Suppressor macrophage treated with lipopolysaccharide for 4 hours (primary cell): ENCODE measurements at regions not wholly inside any gene's neighbourhood (a gene's known extent, or its start where the extent isn't known, plus 50 kb on each side); places are given as distances from the start of the nearest gene placed in this dataset.
"Not testable (repeated sequence)": the region's sequence is repeated elsewhere in the genome, so short reads cannot be mapped to it uniquely, and the experiment has no call there.

Source experiments
- DNase-seq: peaks from one replicate; pipeline ENCODE4 v3.0.0-alpha.2; 2020

DNA sequence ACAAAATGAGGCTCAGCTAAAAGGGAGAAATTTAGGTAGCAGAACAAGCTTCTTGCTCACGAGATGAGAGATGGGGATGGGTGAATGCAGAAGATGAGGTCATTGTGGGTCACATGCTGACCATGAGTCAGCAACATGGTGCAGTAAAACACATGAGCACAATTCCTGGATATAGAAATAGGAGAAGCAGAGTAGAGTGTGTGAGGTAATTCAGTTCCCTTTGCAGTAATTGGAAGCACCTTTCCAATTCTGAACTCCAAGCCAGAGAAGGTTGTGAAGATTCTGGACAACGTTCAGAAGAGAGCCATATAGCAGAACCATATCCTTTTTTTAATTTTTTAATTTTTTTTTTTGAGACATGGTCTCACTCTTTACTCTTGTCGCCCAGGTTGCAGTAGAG is 62.0 kb upstream of the LMNTD1 start:
- peak; percentile 79 for DNase-seq

DNA sequence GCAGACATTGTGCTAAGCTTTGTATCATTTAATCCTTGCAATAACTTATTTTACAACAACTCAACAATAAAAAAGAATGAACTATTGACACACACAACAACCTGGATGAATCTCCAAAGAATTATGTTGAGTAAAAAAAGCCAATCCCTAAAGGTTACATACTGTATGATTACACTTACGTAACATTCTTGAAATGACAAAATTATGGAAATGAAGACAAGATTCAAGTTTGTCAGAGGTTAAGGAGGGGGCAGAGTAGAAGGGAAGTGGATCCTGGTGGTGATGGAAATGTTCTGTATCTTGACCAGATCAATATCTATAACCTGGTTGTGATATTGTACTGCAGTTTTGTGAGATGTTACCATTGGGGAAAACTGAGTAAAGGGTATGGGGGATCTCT is 63.2 kb upstream of the LMNTD1 start:
- DNase-seq: peak; percentile 35

DNA sequence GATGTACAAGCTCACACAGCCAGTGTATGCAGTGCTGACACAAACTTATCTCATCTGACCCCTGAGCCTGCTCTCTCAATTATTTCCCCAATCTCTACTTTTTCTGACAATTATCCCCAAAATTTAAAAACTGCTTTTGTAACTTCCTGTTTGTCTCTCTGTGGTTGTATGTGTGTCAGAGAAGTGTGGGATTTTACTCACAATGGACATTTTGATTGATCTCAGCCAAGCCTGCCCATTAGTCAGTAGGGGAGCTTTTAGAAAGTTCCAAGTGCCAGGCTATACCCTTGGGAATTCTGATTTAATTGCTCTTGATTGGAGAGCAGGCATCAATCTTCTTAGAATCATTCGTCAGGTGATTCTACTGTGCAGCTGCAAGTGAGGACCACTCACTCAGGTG is 64.9 kb upstream of the LMNTD1 start:
- DNase-seq: peak; percentile 37

DNA sequence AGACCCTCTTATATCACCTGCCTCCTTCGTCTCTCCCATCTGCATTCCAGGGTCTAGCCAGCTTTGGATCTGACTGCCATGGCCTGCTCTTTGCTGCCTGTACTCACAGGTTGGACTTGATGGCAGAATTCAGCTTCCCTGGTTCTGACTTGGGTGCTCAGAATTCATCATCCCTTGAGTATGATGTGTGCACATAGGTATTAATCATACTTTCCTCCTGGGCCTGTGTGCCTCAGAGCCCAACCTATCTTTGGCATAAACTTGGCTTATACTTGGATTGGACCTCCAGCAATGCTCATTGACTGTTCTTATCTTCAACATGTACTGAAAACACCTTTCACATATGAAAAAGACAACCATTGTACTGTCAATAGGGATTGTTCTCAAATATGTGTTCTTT is 70.7 kb upstream of the LMNTD1 start:
- no peak for DNase-seq

DNA sequence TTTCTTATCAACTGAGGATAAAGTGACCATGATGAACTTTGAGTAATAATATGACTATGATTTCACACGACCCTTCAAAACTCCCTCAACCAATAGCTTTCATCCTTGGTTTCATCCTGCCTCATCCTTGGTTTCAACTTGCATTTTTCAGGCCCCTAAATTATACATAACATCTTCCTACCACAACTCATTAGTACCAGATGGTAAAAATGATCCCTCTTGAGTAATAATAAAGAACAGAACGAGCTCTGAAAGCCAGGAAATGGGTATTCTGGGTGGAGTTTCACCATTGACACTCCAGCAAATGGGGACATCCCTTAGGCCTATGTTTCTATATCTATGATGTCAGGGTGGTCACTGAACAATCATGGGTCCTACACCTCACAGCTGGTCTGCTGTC is 72.1 kb upstream of the LMNTD1 start:
- DNase-seq: no peak

DNA sequence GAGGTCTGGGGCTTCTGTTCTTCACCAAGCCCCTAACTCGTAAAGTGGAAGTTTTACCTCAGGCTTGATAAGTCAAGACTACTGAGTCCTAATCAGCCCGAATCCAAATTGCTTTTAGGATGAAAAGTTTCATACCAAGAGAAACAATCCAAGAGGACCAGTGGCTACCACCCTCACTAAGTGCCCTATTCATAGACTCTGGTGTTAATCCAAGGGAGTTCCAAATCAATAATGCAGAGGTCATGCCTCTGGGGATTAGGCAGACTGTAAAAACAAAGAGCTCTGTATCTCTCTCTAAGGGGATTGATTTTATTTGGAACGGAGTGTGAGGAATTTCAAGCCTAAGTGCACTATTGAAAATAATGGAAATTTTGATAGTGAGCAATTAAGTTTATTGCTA is 76.3 kb upstream of the LMNTD1 start:
- no peak for DNase-seq

DNA sequence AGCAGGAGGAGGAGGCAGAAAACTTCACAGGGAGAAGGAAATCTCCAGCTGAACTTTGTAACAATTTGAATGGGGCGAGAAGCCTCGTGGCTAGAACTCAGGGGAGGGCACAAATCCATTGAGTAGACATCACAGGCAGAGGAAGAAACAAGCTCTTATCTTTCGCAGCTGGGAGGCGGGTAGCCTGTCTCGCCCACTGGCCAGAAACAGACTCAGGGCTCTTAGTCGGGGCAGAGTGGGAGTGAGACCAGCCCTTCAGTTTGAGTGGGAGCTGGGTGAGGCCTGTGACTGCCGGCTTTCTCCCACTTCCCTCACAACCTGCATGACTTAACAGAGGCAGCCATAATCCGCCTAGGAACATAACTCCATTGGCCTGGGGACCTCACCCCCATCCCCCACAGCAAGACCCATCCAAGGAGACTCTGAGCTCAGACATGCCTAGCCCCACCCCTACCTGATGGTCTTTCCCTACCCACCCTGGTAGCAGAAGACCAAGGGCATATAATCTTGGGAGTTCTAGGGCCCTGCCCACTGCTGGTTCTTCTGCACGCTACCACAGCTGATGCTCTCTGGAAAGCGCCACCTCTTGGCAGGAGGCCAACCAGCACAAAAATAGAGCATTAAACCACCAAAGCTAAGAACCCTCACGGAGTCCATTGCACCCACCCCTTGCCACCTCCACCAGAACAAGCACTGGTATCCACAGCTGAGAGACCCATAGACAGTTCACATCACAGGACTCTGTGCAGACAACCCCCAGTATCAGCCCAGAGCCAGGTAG is 77.8 kb upstream of the LMNTD1 start:
- DNase-seq: not testable (repeated sequence)

DNA sequence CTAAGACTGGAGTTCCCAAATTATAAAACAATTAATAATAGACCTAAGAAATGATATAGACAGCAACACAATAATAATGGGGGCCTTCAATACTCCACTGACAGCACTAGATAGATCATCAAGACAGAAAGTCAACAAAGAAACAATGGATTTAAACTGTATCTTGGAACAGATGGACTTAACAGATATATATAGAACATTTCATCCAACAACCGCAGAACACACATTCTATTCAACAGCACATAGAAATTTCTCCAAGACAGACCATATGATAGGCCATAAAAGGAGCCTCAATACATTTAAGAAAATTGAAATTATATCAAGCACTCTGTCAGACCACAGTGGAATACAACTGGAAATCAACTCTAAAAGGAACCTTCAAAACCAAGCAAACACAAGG is 80.1 kb upstream of the LMNTD1 start:
- not testable (repeated sequence) for DNase-seq

DNA sequence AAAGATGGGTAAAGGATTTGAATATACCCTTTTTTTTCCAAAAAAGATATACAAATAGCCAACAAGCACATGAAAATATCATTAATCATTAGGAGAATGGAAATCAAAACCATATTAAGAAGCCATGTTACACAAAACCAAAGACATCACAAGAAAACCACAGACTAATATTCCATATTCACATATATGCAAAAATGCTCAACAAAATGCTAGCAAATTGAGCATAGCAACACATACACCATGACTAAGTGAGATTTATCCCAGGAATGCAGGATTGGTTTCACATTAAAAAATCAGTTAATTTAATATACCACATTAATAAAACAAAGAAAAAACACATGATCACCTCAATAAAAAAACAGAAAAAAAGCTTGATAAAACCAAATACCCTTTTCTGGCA is 84.7 kb upstream of the LMNTD1 start:
- no peak for DNase-seq

DNA sequence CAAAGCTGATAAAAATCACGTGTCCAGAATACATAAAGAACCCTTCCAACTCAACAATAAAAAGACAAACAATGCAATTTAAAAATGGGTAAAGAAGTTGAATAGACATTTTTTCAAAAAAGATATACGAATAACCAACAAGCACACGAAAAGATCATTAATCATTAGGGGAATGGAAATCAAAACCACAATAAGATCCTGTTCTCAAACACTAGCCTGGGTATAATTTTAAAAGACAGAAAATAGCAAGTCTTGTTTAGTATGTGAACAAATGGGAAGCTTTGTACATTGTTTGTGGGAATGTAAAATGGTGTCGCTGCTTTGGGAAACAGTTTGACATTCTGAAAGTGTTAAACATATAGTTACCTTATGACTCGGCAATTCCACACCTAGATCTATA is 86.3 kb upstream of the LMNTD1 start:
- DNase-seq: no peak

DNA sequence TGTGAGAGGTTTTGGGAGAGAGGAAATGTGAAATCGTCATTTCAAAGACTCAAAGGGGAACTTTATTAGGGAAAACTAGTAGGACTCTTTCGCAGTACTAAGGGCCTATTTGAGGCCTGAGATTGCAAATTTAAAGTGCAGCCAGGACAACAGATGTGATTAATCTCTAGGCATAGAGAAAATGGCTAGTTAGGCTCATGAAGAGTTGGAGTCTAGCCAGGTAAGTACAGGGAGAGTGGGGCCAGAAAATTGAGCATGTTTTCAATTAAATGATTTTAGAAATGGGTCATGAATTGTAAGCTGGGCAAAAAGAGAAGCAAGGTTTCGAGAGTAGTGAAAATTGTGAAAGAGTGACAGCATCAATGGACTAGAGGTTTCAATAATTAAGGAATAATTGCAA is 91.9 kb upstream of the LMNTD1 start:
- DNase-seq: peak; percentile 1

DNA sequence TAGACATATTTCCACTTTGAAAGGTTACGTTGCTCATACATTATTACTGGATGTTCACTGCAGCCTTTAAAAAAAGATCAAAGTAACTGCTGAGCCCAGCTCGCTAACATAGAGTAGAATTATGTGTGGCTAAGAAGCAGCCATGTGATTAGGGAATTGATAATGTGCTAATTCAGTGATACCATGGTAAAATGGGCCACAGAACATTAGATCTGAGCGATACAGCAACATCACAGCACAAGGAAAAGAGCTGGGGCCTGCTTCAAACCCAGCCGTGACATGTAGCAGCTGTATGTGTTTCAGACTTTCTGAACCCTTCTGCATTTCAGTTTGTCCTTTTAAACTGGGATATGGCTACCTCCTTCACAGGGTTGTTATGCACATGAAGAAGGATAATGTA is 92.3 kb upstream of the LMNTD1 start:
- no peak for DNase-seq

DNA sequence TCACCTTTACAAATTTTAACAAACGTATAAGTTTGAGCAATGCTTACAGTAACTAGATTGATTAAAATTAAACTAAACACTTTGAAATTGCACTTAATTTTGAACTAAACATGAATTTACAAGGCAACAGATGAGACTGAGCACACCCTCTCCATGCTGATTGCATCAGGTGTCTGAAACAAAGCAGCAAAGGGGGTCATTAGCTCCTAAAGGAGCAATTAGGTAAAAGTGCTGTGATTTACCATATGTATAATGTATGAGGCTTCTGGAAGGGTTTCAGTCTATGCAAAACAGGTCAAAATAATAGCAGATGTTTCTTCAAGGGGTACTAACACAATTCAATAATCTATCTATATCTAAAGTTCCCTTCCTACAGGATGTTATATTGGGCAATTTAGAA is 98.8 kb upstream of the LMNTD1 start:
- DNase-seq: no peak

DNA sequence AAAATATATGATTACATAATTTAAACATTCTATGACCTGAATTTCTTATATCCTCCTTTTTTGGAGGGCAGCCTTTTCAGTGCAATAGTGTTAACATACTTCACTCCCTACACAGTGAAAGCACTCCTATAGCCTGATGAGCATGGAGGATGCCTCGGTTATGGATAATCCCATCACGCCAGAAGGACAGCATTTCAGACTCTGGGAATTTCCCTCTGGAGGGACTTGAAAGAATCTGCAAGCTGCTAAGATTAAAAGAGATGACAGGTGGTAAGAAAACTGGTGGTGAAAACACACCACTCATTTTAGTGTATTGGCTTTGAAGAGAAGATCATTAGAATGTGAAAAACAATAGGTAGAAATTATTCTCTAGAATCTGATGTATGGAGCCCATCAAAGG is 99.3 kb upstream of the LMNTD1 start:
- DNase-seq: no peak

DNA sequence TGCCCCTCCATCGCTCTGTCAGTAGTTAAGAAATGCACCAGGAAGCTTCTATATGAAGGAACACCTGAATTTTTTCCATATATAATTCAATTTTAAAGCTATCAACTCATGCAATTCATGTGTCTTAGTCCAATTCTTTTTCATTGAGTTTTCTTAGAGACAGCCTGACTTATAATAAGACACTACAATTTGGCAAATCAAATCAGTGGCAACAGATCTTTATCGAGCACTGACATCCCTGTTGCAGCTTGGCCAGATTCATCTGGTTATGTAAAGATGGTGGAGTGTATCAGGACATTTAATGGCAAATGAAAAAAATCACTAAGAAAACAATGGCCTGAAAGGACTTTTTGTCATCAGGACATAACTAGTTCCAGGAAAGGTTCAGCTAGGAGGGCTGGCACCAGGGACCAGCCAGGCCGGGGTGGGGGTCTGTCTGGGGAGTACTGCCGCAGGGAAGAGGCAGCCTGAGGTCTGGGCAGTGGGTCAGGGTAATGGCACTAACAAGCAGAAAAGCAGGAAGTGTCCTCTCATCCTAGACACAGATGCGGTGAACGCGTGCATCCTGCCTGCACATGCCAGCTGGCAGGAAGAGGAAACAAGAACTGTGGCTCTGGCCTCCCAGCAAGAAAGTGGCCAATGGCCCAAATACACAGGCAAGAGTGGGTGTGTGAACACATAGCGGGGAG is 100.5 kb upstream of the LMNTD1 start:
- peak; percentile 9 for DNase-seq

DNA sequence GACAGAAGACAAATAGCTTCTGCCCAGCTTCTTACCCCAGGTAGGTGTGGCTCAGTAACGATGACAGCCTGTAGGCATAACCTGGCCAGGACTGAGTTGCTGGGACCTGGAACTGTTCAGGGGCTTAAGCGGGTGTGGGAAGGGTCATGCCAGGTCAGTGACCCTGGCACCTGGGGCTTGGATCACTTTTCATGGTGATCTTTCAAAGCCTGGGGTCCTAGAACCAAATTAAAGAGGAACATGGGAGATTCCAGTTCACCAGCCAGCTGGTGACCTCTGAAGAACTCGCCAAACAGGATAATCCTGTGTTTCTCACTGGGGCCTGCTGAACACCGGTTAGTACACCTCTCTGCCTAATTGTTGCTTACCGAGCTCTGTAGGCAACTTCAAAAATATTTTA is 102.6 kb upstream of the LMNTD1 start:
- no peak for DNase-seq

DNA sequence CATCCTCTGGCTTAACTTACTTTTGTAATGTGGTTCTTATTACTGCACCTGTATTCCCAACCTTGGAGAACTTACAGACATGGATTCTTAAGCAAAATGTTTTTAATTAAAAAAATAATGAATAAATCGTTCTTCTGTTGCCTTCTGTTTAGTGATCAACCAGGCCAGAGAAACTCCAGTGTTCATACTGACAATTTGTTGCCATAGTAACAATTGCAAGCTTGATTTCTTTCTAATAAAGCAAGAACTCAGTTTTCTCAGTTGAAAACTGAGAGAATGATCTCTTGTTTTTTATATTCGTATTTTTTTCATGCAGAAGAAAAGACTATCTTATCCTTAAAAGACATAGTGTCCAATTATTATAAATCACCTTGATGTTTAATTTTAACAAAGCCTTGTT is 106.5 kb upstream of the LMNTD1 start:
- DNase-seq: no peak

DNA sequence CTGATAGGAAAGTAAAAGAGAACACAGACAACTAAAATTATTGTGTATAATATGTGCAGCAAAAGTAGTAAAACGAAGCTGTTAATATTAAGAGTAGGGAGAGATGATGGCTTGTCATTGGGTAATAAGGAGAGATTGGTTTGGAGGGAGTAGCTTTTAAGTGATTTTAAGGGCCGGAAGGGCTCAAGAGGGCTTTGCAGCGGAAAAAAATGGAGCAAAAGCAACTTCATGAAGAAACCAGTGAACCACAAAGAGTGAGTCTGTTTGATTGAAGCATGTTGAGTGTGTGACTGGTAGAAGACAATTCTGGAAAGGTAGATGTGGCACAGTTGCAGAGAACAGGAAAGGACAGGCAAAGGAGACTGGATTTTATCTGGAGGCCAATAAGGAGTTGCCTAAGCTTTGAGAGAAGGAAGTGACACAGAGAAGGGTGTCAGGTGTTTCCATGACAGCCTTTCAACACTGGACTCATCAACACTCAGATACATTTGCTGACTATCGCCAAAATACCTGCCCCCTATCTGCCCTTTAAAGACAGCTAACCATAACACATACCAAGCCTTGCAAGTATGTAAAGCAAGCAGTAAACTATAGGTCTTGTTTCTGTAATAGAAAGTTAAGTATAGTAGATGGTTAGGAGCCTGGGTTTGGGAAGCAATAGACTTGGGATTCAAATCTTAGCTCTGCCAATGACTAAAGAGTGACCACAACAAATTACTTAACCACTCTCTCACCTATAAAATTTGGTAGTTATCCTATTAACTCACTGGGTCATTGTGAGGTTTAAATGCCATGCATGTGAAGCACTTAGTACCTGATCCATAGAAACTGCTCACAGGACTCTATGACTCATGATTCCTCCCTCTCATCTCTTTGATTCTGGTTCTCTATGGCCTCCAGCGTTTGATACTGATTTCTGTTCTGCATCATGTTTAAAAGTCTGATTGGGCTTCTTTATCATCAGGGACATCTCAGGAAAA is 117.3 kb upstream of the LMNTD1 start:
- DNase-seq: no peak

DNA sequence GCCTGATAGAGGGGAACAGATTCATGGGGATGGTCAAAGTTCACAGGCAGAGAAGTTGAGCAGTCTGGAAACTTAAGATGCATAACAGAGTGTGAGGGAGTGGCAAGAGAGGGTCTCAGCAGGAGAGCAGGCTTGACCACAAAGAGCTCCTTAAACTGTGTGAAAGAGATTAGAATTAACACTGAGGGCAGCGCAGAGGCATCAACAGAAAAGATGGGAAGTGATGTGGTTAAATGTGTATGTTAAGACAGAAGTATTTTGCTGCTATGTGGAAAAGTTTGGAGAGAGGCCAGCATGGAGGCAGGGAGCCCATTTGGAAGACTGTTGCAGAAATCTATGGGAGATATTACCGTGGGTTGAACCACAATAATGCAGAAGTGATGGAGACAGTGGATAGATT is 122.7 kb upstream of the LMNTD1 start:
- DNase-seq: no peak

DNA sequence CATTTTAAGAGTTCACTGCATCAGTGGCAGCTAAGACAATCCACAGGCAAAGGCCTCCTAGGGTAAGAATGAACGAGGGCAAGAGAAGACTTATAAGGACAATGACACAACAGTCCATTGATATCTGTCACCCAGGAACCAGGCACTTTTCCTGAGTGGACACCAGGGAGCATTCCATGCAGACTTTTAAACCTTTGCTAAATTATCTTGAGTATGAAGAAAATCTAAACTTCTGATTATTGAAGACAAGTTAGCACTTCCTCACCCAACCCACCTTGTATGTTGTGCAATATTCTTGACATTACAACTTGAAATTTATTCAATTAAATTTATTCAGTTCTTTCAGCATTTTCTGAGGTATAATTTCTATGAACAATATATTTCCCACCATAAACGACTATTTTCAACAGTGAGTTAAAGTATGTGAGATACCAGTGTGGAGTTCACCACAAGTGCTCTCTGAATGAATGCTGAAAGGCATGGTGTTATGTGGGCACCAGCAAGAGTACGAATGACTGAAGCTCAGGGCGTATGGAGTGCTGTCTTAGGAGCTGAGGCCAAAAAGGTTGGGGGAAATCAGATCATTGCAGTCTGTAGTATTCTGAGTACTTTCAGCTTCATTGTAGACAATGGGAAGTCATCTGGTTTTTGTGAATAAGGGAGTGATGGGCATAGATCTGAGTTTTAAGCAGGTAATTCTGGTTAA is 124.3 kb upstream of the LMNTD1 start:
- no peak for DNase-seq

DNA sequence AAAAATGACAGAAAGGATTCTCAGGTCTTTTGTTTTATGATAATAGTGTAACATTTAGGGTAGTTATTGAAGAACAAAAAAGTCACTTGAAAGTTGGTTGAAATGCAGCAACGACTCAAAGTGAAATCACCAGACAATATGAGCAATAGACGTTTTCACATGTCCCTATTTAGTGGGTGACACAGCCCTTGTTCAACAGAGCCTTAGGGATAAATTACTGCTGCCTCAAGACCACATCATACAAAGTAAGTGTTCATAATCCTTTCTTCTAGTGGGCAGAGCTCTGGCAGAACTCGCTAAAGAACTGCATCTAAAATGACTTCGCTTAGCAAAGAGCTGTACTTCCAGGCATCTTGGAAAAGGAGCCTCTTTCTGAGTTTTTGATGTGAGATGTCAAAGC is 128.5 kb upstream of the LMNTD1 start:
- peak; percentile 2 for DNase-seq

DNA sequence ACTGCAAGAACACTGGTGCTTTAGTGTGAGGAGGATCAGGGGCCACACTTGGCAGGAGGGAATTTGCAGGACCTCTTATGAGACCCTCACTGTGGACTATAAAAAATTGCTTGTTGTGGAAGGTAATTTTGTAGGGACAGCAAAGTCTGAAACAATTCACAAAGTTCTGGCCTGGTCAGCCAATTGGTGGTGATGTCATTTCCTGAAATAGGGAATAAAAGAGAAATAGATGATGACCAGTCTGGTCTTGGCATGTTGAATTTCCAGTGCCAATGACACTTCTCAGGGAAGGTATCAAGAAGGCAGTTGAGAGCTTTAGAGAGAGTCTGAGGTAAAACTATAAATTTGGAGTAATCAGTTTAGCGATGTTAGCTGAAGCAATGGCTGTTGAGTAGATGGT is 129.3 kb upstream of the LMNTD1 start:
- no peak for DNase-seq

DNA sequence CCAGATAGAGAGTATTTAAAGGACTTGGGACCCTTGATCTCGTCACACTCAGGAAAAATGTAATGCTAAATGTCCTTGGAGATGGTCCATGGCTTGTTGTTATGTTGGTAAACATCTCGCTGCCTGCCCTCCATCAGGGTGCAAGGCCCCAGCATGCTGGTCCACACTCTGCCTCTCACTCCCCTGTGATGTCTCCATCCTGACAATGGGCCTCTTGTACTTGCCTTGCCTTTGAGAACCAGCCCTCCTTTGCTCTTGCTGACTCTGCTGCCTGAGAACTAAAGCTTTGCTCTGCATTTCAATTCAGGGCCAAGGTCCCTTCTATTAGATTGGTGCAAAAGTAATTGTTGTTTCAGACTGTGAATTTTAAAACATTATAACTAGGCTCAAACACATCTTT is 131.0 kb upstream of the LMNTD1 start:
- DNase-seq: no peak
